ENCODE measurements at regions not wholly inside any gene's neighbourhood (a gene's known extent, or its start where the extent isn't known, plus 50 kb on each side); places are given as distances from the start of the nearest gene placed in this dataset.

- H2AFZ ChIP-seq (ENCODE audit: low read length) = no peak overlapping the region
- ChIA-PET POLR2A (no interaction called here), CTCF (ENCODE audit: unreplicated experiment) (no interaction called here)
- no peaks in the 10 kb centered on the region for H3K79me2 ChIP-seq (ENCODE audit: insufficient read depth, low read depth, low read length)
- TF ChIP-seq EZH2phosphoT487 (IDR thresholded peaks at IDR 0.05; ENCODE audit: borderline replicate concordance, low read depth, low read length) = no peak
- TF ChIP-seq, protein P1, sequence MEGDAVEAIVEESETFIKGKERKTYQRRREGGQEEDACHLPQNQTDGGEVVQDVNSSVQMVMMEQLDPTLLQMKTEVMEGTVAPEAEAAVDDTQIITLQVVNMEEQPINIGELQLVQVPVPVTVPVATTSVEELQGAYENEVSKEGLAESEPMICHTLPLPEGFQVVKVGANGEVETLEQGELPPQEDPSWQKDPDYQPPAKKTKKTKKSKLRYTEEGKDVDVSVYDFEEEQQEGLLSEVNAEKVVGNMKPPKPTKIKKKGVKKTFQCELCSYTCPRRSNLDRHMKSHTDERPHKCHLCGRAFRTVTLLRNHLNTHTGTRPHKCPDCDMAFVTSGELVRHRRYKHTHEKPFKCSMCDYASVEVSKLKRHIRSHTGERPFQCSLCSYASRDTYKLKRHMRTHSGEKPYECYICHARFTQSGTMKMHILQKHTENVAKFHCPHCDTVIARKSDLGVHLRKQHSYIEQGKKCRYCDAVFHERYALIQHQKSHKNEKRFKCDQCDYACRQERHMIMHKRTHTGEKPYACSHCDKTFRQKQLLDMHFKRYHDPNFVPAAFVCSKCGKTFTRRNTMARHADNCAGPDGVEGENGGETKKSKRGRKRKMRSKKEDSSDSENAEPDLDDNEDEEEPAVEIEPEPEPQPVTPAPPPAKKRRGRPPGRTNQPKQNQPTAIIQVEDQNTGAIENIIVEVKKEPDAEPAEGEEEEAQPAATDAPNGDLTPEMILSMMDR (conservative IDR thresholded peaks at IDR 0.05; ENCODE audit: low read length) = no peak
- no peak for DNase-seq (ENCODE audit: low spot score)
- no peak overlapping the region for H3K4me2 ChIP-seq (ENCODE audit: low read length)
- H3K4me3 ChIP-seq (ENCODE audit: low read depth, low read length, poor library complexity, severe bottlenecking) = no peak overlapping the region
- H4K20me1 ChIP-seq (ENCODE audit: insufficient read depth, low read length) = no peaks in the 10 kb centered on the region
- BruUV-seq (replicated peaks) = no TSS peak
- H3K9me3 ChIP-seq (ENCODE audit: low read length) = no peaks in the 10 kb centered on the region
- no peaks in the 10 kb centered on the region for H3K36me3 ChIP-seq (ENCODE audit: insufficient read depth, low read length)
- no peak overlapping the region for H3K27ac ChIP-seq (ENCODE audit: low read depth, low read length, poor library complexity, severe bottlenecking)
- intact Hi-C loops (cut with micrococcal nuclease; ENCODE audit: unreplicated experiment) = no loop called here
- no peaks in the 10 kb centered on the region for H3K9me2 ChIP-seq (ENCODE audit: insufficient read depth, low read length)
- no peaks in the 10 kb centered on the region for H3K4me1 ChIP-seq (ENCODE audit: insufficient read depth, low read length, poor library complexity, severe bottlenecking)
Measured at GRCh38 chrX:20974326-20974725, 399.9 kb upstream of the CNKSR2 start.

GRCh38 chrX:20973038-20973437, 401.2 kb upstream of the CNKSR2 start:
- TF ChIP-seq, protein P1 (conservative IDR thresholded peaks at IDR 0.05; ENCODE audit: low read length) = no peak
- TF ChIP-seq EZH2phosphoT487 (IDR thresholded peaks at IDR 0.05; ENCODE audit: borderline replicate concordance, low read depth, low read length) = no peak
- Histone ChIP-seq H4K20me1 (ENCODE audit: insufficient read depth, low read length) (no peaks in the 10 kb centered on the region), H3K79me2 (ENCODE audit: insufficient read depth, low read depth, low read length) (no peaks in the 10 kb centered on the region), H2AFZ (ENCODE audit: low read length) (no peak overlapping the region), H3K27ac (ENCODE audit: low read depth, low read length, poor library complexity, severe bottlenecking) (no peak overlapping the region), H3K9me3 (ENCODE audit: low read length) (no peaks in the 10 kb centered on the region), H3K4me1 (ENCODE audit: insufficient read depth, low read length, poor library complexity, severe bottlenecking) (no peaks in the 10 kb centered on the region), H3K4me2 (ENCODE audit: low read length) (no peak overlapping the region), H3K9me2 (ENCODE audit: insufficient read depth, low read length) (no peaks in the 10 kb centered on the region), H3K36me3 (ENCODE audit: insufficient read depth, low read length) (no peaks in the 10 kb centered on the region), H3K4me3 (ENCODE audit: low read depth, low read length, poor library complexity, severe bottlenecking) (no peak overlapping the region)
- intact Hi-C loops (cut with micrococcal nuclease; ENCODE audit: unreplicated experiment) = no loop called here
- ChIA-PET CTCF (ENCODE audit: unreplicated experiment) (no interaction called here), POLR2A (no interaction called here)
- DNase-seq (ENCODE audit: low spot score) = no peak
- no TSS peak for BruUV-seq (replicated peaks)

DNA sequence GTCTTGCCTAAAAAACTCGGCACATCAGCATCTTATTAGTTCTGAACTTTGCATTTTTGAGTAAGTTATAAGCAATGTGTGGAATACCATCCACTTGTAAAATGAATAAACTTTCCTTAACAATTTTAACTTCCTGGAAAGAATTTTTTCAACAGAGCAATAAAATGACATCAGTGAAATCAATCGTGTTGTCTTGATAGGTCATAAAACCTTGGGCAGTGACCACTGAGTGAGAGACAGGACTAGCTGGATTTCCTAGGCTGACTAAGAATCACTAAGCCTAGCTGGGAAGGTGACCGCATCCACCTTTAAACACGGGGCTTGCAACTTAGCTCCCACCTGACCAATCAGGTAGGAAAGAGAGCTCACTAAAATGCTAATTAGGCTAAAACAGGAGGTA, 403.0 kb upstream of the CNKSR2 start:
- Histone ChIP-seq H3K9me3 (ENCODE audit: low read length) (no peaks in the 10 kb centered on the region), H3K9me2 (ENCODE audit: insufficient read depth, low read length) (no peaks in the 10 kb centered on the region), H3K79me2 (ENCODE audit: insufficient read depth, low read depth, low read length) (no peaks in the 10 kb centered on the region), H4K20me1 (ENCODE audit: insufficient read depth, low read length) (no peaks in the 10 kb centered on the region), H3K27ac (ENCODE audit: low read depth, low read length, poor library complexity, severe bottlenecking) (no peak overlapping the region), H3K4me1 (ENCODE audit: insufficient read depth, low read length, poor library complexity, severe bottlenecking) (no peaks in the 10 kb centered on the region), H3K36me3 (ENCODE audit: insufficient read depth, low read length) (no peaks in the 10 kb centered on the region), H3K4me2 (ENCODE audit: low read length) (no peak overlapping the region), H3K4me3 (ENCODE audit: low read depth, low read length, poor library complexity, severe bottlenecking) (no peak overlapping the region), H2AFZ (ENCODE audit: low read length) (no peak overlapping the region)
- no peak for TF ChIP-seq EZH2phosphoT487 (IDR thresholded peaks at IDR 0.05; ENCODE audit: borderline replicate concordance, low read depth, low read length)
- TF ChIP-seq, protein P1 (conservative IDR thresholded peaks at IDR 0.05; ENCODE audit: low read length) = no peak
- ChIA-PET POLR2A (no interaction called here), CTCF (ENCODE audit: unreplicated experiment) (no interaction called here)
- intact Hi-C loops (cut with micrococcal nuclease; ENCODE audit: unreplicated experiment) = no loop called here
- no TSS peak for BruUV-seq (replicated peaks)
- DNase-seq (ENCODE audit: low spot score) = no peak
